Esophagus muscularis mucosa (tissue), 3 donors: ENCODE measurements at regions not wholly inside any gene's neighbourhood (a gene's known extent, or its start where the extent isn't known, plus 50 kb on each side); places are given as distances from the start of the nearest gene placed in this dataset.

Source experiments
- CTCF ChIP-seq, 3 experiments: fragments of 200-600 bp in 2 of 3; fragments of 450-650 bp in 1 of 3; sonication (generic) in 2 of 3; IDR thresholded peaks; one replicate each; pipeline ENCODE4 v1.5.1; 2017 to 2019; ENCODE audit warnings: antibody characterized with exemption in 3 of 3, mild to moderate bottlenecking in 2 of 3, moderate library complexity in 1 of 3
- POLR2A ChIP-seq: fragments of 450-650 bp; IDR thresholded peaks from one replicate; pipeline ENCODE4 v1.6.1; 2017; ENCODE audit warnings: antibody characterized with exemption, moderate library complexity, mild to moderate bottlenecking, low read depth

- TF ChIP-seq CTCF (IDR thresholded peaks at IDR 0.05) (no peak), POLR2A (no peak)
Measured at GRCh38 chr21:36643374-36644250, 55.3 kb upstream of the SIM2 start.
